CD14-positive monocyte (primary cell): ENCODE measurements at regions not wholly inside any gene's neighbourhood (a gene's known extent, or its start where the extent isn't known, plus 50 kb on each side); places are given as distances from the start of the nearest gene placed in this dataset.
A peak's percentile ranks its signal among the peaks of the same experiment; 100 is the strongest.

Experiments used
- DNase-seq, 3 donors: peaks; one replicate each; pipeline ENCODE4 v3.0.0-alpha.2; 2011 to 2022
- H2AFZ ChIP-seq: 2 replicates; pipeline ENCODE4 v1.6.0; 2012; ENCODE audit warnings: mild to moderate bottlenecking, low read depth, low read length, inconsistent platforms; ENCODE audit not compliant: insufficient read depth, poor library complexity, severe bottlenecking
- H3K27ac ChIP-seq, 2 donors: 1 replicate in 1 of 2; 2 replicates in 1 of 2; pipeline ENCODE4 v1.5.1; 2012 to 2013; ENCODE audit warnings: low read length in 2 of 2, control low read depth in 1 of 2, inconsistent platforms in 1 of 2, low read depth in 1 of 2, mild to moderate bottlenecking in 1 of 2
- H3K27me3 ChIP-seq, 2 donors: one replicate each; pipeline versions ENCODE4 v1.6.0 to v1.6.1; 2011 to 2013; ENCODE audit warnings: low read length in 2 of 2; ENCODE audit not compliant: control insufficient read depth in 2 of 2, insufficient read depth in 2 of 2
- H3K36me3 ChIP-seq, 2 donors: replicated peaks in 1 of 2; 1 replicate in 1 of 2; 2 replicates in 1 of 2; pipeline versions ENCODE4 v1.5.1 to v1.6.1; 2012 to 2013; ENCODE audit warnings: low read length in 2 of 2, control low read depth in 1 of 2, inconsistent platforms in 1 of 2, mild to moderate bottlenecking in 1 of 2; ENCODE audit not compliant: insufficient read depth in 2 of 2, control insufficient read depth in 1 of 2
- H3K4me1 ChIP-seq, 2 donors: 1 replicate in 1 of 2; 2 replicates in 1 of 2; pipeline versions ENCODE4 v1.5.1 to v1.6.1; 2012 to 2013; ENCODE audit warnings: low read length in 2 of 2, control low read depth in 1 of 2, inconsistent platforms in 1 of 2, mild to moderate bottlenecking in 1 of 2, moderate library complexity in 1 of 2; ENCODE audit not compliant: insufficient read depth in 2 of 2, control insufficient read depth in 1 of 2
- H3K4me2 ChIP-seq: replicated peaks from 2 replicates; pipeline ENCODE3; 2012; ENCODE audit warnings: low read length, moderate library complexity, mild to moderate bottlenecking; ENCODE audit not compliant: poor library complexity, severe bottlenecking; ENCODE audit errors: extremely low read depth
- H3K4me3 ChIP-seq, 3 experiments: fragments of 200-600 bp in 1 of 3; sonication (generic) in 1 of 3; replicated peaks in 1 of 3; 1 replicate in 2 of 3; 2 replicates in 1 of 3; pipeline ENCODE4 v1.5.1; 2011 to 2013; ENCODE audit warnings: low read length in 3 of 3, mild to moderate bottlenecking in 3 of 3, control low read depth in 2 of 3, low read depth in 2 of 3, inconsistent platforms in 1 of 3, moderate library complexity in 1 of 3
- H3K79me2 ChIP-seq: 2 replicates; pipeline ENCODE4 v1.6.0; 2012; ENCODE audit warnings: mild to moderate bottlenecking, control low read depth, inconsistent platforms, low read length, moderate library complexity; ENCODE audit not compliant: insufficient read depth
- H3K9ac ChIP-seq: 2 replicates; pipeline ENCODE4 v1.6.0; 2017; ENCODE audit warnings: low read length, mild to moderate bottlenecking; ENCODE audit not compliant: insufficient read depth, poor library complexity, severe bottlenecking
- H3K9me3 ChIP-seq, 2 donors: replicated peaks in 1 of 2; 1 replicate in 1 of 2; 2 replicates in 1 of 2; pipeline versions ENCODE4 v1.5.1 to v1.6.1; 2012 to 2013; ENCODE audit warnings: low read length in 2 of 2, control low read depth in 1 of 2; ENCODE audit not compliant: control insufficient read depth in 1 of 2, insufficient read depth in 1 of 2
- H4K20me1 ChIP-seq: 2 replicates; pipeline ENCODE4 v1.6.0; 2012; ENCODE audit warnings: mild to moderate bottlenecking, low read length, control low read depth, moderate library complexity; ENCODE audit not compliant: insufficient read depth
- H3K27ac Mint-ChIP-seq, 7 donors: one replicate each; pipeline ENCODE4 v1.8.0; 2020; ENCODE audit warnings: mild to moderate bottlenecking in 7 of 7, mixed read lengths in 7 of 7, moderate library complexity in 6 of 7, inconsistent platforms in 2 of 7
- H3K27me3 Mint-ChIP-seq, 3 donors: one replicate each; pipeline ENCODE4 v1.8.0; 2021 to 2022; ENCODE audit warnings: low read depth in 3 of 3, mild to moderate bottlenecking in 3 of 3, mixed read lengths in 3 of 3, moderate library complexity in 3 of 3, inconsistent platforms in 1 of 3
- H3K36me3 Mint-ChIP-seq, 2 donors: one replicate each; pipeline ENCODE4 v1.8.0; 2020; ENCODE audit warnings: mixed read lengths in 2 of 2, inconsistent platforms in 1 of 2, mild to moderate bottlenecking in 1 of 2
- H3K4me1 Mint-ChIP-seq: one replicate; pipeline ENCODE4 v1.8.0; 2020; ENCODE audit warnings: mild to moderate bottlenecking, mixed read lengths
- H3K4me3 Mint-ChIP-seq, 2 donors: one replicate each; pipeline ENCODE4 v1.8.0; 2020; ENCODE audit warnings: mild to moderate bottlenecking in 2 of 2, mixed read lengths in 2 of 2, moderate library complexity in 1 of 2
- H3K9me3 Mint-ChIP-seq, 7 donors: one replicate each; pipeline ENCODE4 v1.8.0; 2020 to 2022; ENCODE audit warnings: mixed read lengths in 7 of 7, mild to moderate bottlenecking in 6 of 7, moderate library complexity in 6 of 7, inconsistent platforms in 2 of 7
- WGBS: methylation state at CpG from one replicate; pipeline ENCODE4 v1.1.5; 2013; ENCODE audit warnings: missing lambda C conversion rate; ENCODE audit not compliant: insufficient coverage; 5-methylcytosine and 5-hydroxymethylcytosine counted together
- intact Hi-C, 2 donors: fragments of 100-400 bp; cut with micrococcal nuclease; formaldehyde crosslinking; loops; one replicate each; pipeline versions ENCODE4 v1.15.0 to v1.15.1; 2023
- TF ChIP-seq, protein P1 (sequence below): fragments of 200-600 bp; IDR thresholded peaks from one replicate; pipeline ENCODE4 v1.8.0; 2022; ENCODE audit warnings: antibody characterized with exemption, mild to moderate bottlenecking

DNA sequence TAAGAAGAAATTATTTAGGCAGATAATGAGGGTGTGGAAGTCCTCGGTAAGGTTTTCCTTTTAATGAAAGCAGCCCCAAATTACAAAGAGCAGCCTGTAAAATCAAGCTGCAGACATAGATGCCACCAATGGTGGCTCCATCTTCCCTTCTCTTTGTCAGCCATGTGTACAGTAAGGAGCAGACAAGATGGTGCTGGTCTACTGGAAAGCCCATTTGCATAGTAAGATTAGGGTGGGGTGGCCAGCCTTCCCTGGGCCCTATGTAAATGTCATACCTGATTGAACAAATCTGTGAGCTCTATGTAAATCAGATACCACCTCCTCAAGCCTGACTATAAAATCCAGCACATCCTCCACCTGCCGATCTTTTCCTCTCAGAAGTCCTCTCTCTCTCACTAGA, 154.4 kb upstream of the SERTAD2 start:
- no peak overlapping the region for H2AFZ ChIP-seq
- H3K27me3 ChIP-seq = no peaks in the 10 kb centered on the region
- peaks cover 0 to 2% (median 0%) of the 10 kb centered on the region in 7 donors for H3K9me3 Mint-ChIP-seq
- H3K36me3 ChIP-seq = no peaks in the 10 kb centered on the region
- no peaks in the 10 kb centered on the region for H3K9me3 ChIP-seq
- peaks cover 5 to 12% of the 10 kb centered on the region in 2 donors for H3K4me1 ChIP-seq
- no peak overlapping the region for H3K4me3 Mint-ChIP-seq
- H3K79me2 ChIP-seq = no peaks in the 10 kb centered on the region
- intact Hi-C loops = no loop called here
- no peaks in the 10 kb centered on the region for H3K27me3 Mint-ChIP-seq
- DNase-seq = no peak
- H3K36me3 Mint-ChIP-seq = peaks cover 0 to 2% of the 10 kb centered on the region in 2 donors
- no peak overlapping the region for H3K9ac ChIP-seq
- peaks cover 16% of the 10 kb centered on the region for H3K4me1 Mint-ChIP-seq
- peak overlapping the region in 1 of 7 donors; percentile 37 for H3K27ac Mint-ChIP-seq
- H4K20me1 ChIP-seq = no peaks in the 10 kb centered on the region
- TF ChIP-seq, protein P1, sequence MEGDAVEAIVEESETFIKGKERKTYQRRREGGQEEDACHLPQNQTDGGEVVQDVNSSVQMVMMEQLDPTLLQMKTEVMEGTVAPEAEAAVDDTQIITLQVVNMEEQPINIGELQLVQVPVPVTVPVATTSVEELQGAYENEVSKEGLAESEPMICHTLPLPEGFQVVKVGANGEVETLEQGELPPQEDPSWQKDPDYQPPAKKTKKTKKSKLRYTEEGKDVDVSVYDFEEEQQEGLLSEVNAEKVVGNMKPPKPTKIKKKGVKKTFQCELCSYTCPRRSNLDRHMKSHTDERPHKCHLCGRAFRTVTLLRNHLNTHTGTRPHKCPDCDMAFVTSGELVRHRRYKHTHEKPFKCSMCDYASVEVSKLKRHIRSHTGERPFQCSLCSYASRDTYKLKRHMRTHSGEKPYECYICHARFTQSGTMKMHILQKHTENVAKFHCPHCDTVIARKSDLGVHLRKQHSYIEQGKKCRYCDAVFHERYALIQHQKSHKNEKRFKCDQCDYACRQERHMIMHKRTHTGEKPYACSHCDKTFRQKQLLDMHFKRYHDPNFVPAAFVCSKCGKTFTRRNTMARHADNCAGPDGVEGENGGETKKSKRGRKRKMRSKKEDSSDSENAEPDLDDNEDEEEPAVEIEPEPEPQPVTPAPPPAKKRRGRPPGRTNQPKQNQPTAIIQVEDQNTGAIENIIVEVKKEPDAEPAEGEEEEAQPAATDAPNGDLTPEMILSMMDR = no peak
- H3K27ac ChIP-seq = no peak overlapping the region
- no peak overlapping the region for H3K4me2 ChIP-seq
- 83% methylated on average over 1 of the region's 2 CpGs for WGBS
- H3K4me3 ChIP-seq = no peak overlapping the region

DNA sequence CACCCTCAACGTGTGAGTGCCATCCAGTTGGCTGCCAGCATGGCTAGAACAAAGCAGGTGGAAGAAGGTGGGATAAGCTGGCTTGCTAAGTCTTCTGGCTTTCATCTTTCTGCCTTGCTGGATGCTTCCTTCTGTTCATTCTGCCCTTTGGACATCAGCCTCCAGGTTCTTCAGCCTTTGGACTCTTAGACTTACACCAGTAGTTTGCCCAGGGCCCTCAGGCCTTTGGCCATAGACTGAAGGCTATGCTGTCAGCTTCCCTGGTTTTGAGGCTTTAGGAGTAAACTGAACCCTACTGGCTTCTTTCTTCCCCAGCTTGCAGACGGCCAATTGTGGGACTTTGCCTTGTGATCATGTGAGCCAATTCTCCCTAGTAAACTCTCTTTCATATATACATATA, 155.0 kb upstream of the SERTAD2 start:
- TF ChIP-seq, protein P1 = no peak
- peaks cover 0 to 2% (median 0%) of the 10 kb centered on the region in 7 donors for H3K9me3 Mint-ChIP-seq
- Histone ChIP-seq H3K27me3 (no peaks in the 10 kb centered on the region), H3K9me3 (no peaks in the 10 kb centered on the region), H3K4me1 (peaks cover 5 to 12% of the 10 kb centered on the region in 2 donors), H3K36me3 (no peaks in the 10 kb centered on the region), H3K79me2 (no peaks in the 10 kb centered on the region), H3K4me2 (no peak overlapping the region), H3K27ac (no peak overlapping the region), H3K4me3 (no peak overlapping the region), H2AFZ (no peak overlapping the region), H4K20me1 (no peaks in the 10 kb centered on the region), H3K9ac (no peak overlapping the region)
- peaks cover 16% of the 10 kb centered on the region for H3K4me1 Mint-ChIP-seq
- H3K27me3 Mint-ChIP-seq = peaks cover 0 to 4% (median 2%) of the 10 kb centered on the region in 3 donors
- H3K36me3 Mint-ChIP-seq = peaks cover 0 to 2% of the 10 kb centered on the region in 2 donors
- no peak overlapping the region for H3K27ac Mint-ChIP-seq
- intact Hi-C loops = no loop called here
- DNase-seq = no peak
- WGBS = 100% methylated on average over 1 of the region's 2 CpGs
- no peak overlapping the region for H3K4me3 Mint-ChIP-seq
